PC-3 (cell line): ENCODE measurements at regions not wholly inside any gene's neighbourhood (a gene's known extent, or its start where the extent isn't known, plus 50 kb on each side); places are given as distances from the start of the nearest gene placed in this dataset.

ENCODE experiments used
- ATAC-seq: fragments of 200-7000 bp; cut with Tn5 transposase; 2 replicates; pipeline ENCODE4 v1.9.1; 2020; ENCODE audit warnings: mild to moderate bottlenecking, moderate library complexity
- BruUV-seq: library from RNA; stranded (reverse); fragments of 400-500 nt; replicated peaks from 2 replicates; lab custom pipeline; 2021; lab: Mats Ljungman, UMichigan
- CTCF ChIA-PET: fragments of 300-600 bp; sonication (Branson Sonifier 250); formaldehyde crosslinking; loops from one replicate; lab custom pipeline; 2022; ENCODE audit warnings: antibody characterized with exemption; lab: Charles Lee
- POLR2A ChIA-PET: fragments of 300-600 bp; sonication (Branson Sonifier 250); formaldehyde crosslinking; loops from one replicate; lab custom pipeline; 2022; ENCODE audit warnings: antibody characterized with exemption; ENCODE audit not compliant: unreplicated experiment; lab: Charles Lee
- DNase-seq: peaks from one replicate; pipeline ENCODE4 v3.0.0-alpha.2; 2015
- H2AFZ ChIP-seq: fragments of 300-600 bp; sonication (generic); 2 replicates; pipeline ENCODE4 v1.6.0; 2016; ENCODE audit warnings: antibody characterized with exemption, low read length
- H3F3A ChIP-seq: fragments of 300-600 bp; sonication (generic); one replicate; pipeline ENCODE4 v1.6.0; 2017; ENCODE audit warnings: antibody characterized with exemption, low read length, control low read depth, mild to moderate bottlenecking; ENCODE audit not compliant: unreplicated experiment
- H3K27ac ChIP-seq: fragments of 300-600 bp; sonication (generic); 2 replicates; pipeline ENCODE4 v1.5.1; 2016; ENCODE audit warnings: mild to moderate bottlenecking, low read length
- H3K27me3 ChIP-seq: fragments of 300-600 bp; sonication (generic); 2 replicates; pipeline ENCODE4 v1.6.1; 2016; ENCODE audit warnings: low read length, mixed read lengths
- H3K36me3 ChIP-seq: fragments of 300-600 bp; sonication (generic); 2 replicates; pipeline ENCODE4 v1.6.1; 2016; ENCODE audit warnings: low read depth, mixed run types, low read length, mixed read lengths
- H3K4me1 ChIP-seq: fragments of 300-600 bp; sonication (generic); 2 replicates; pipeline ENCODE4 v1.5.1; 2016; ENCODE audit warnings: low read length; ENCODE audit not compliant: insufficient read depth
- H3K4me2 ChIP-seq: fragments of 300-600 bp; sonication (generic); 2 replicates; pipeline ENCODE4 v1.6.0; 2016; ENCODE audit warnings: low read length
- H3K4me3 ChIP-seq: fragments of 300-600 bp; sonication (generic); 2 replicates; pipeline ENCODE4 v1.5.1; 2016; ENCODE audit warnings: mild to moderate bottlenecking, low read length, mixed read lengths
- H3K79me2 ChIP-seq: fragments of 300-600 bp; sonication (generic); 2 replicates; pipeline ENCODE4 v1.6.1; 2017; ENCODE audit warnings: low read length, mixed read lengths
- H3K9ac ChIP-seq: fragments of 300-600 bp; sonication (generic); 2 replicates; pipeline ENCODE4 v1.6.0; 2016; ENCODE audit warnings: mild to moderate bottlenecking, low read length
- H3K9me2 ChIP-seq: fragments of 300-600 bp; sonication (generic); replicated peaks from 2 replicates; pipeline ENCODE4 v1.6.1; 2016; ENCODE audit warnings: mixed run types, low read length, mixed read lengths
- H3K9me3 ChIP-seq: fragments of 300-600 bp; sonication (generic); 2 replicates; pipeline ENCODE4 v1.6.1; 2016; ENCODE audit warnings: low read length, mixed read lengths
- H4K20me1 ChIP-seq: fragments of 300-600 bp; sonication (generic); 2 replicates; pipeline ENCODE4 v1.6.1; 2016; ENCODE audit warnings: low read length, mixed read lengths
- CTCF ChIP-seq: fragments of 300-600 bp; sonication (generic); conservative IDR thresholded peaks from 2 replicates; pipeline ENCODE4 v1.5.1; 2017; ENCODE audit warnings: antibody characterized with exemption, low read depth, mild to moderate bottlenecking, low read length
- EZH2 ChIP-seq: fragments of 300-600 bp; sonication (generic); IDR thresholded peaks from one replicate; pipeline ENCODE4 v1.6.1; 2017; ENCODE audit warnings: antibody characterized with exemption, mild to moderate bottlenecking, low read length; ENCODE audit not compliant: unreplicated experiment
- EZH2phosphoT487 ChIP-seq: fragments of 300-600 bp; sonication (generic); IDR thresholded peaks from 2 replicates; pipeline ENCODE4 v1.6.1; 2018; ENCODE audit warnings: mild to moderate bottlenecking, antibody characterized with exemption, low read length, borderline replicate concordance
- intact Hi-C: fragments of 100-400 bp; cut with micrococcal nuclease; formaldehyde crosslinking; loops from 2 replicates; pipeline ENCODE4 v1.9.0; 2023

GRCh38 chr5:117230375-117230774 is 655.8 kb upstream of the SEMA6A start:
- H3K9ac ChIP-seq: no peak overlapping the region
- H3K27ac ChIP-seq: no peak overlapping the region
- intact Hi-C loops: no loop called here
- H2AFZ ChIP-seq: no peak overlapping the region
- H3K9me3 ChIP-seq: no peaks in the 10 kb centered on the region
- H3K9me2 ChIP-seq: no peaks in the 10 kb centered on the region
- no peaks in the 10 kb centered on the region for H3F3A ChIP-seq
- H3K79me2 ChIP-seq: no peaks in the 10 kb centered on the region
- no peak overlapping the region for H3K4me3 ChIP-seq
- no peaks in the 10 kb centered on the region for H3K27me3 ChIP-seq
- H3K36me3 ChIP-seq: no peaks in the 10 kb centered on the region
- DNase-seq: no peak
- CTCF ChIA-PET: no interaction called here
- no TSS peak for BruUV-seq
- H4K20me1 ChIP-seq: no peaks in the 10 kb centered on the region
- ATAC-seq: no peak
- no peak overlapping the region for H3K4me2 ChIP-seq
- TF ChIP-seq EZH2: no peak
- no peak for TF ChIP-seq EZH2phosphoT487
- no peak for TF ChIP-seq CTCF
- POLR2A ChIA-PET: no interaction called here
- H3K4me1 ChIP-seq: no peaks in the 10 kb centered on the region

- intact Hi-C loops: no loop called here
- POLR2A ChIA-PET: no interaction called here
- DNase-seq: no peak
- no peak overlapping the region for H3K4me2 ChIP-seq
- H2AFZ ChIP-seq: no peak overlapping the region
- no peak for ATAC-seq
- no peaks in the 10 kb centered on the region for H3F3A ChIP-seq
- H3K9me2 ChIP-seq: no peaks in the 10 kb centered on the region
- no peaks in the 10 kb centered on the region for H4K20me1 ChIP-seq
- no TSS peak for BruUV-seq
- H3K9ac ChIP-seq: no peak overlapping the region
- H3K4me3 ChIP-seq: no peak overlapping the region
- no peaks in the 10 kb centered on the region for H3K4me1 ChIP-seq
- H3K79me2 ChIP-seq: no peaks in the 10 kb centered on the region
- H3K27ac ChIP-seq: no peak overlapping the region
- TF ChIP-seq CTCF: no peak
- no peak for TF ChIP-seq EZH2
- no peak for TF ChIP-seq EZH2phosphoT487
- no peaks in the 10 kb centered on the region for H3K36me3 ChIP-seq
- H3K27me3 ChIP-seq: no peaks in the 10 kb centered on the region
- 0 out of 2 replicates have a peak, but pooled peaks cover 6% of the 10 kb centered on the region for H3K9me3 ChIP-seq
- CTCF ChIA-PET: no interaction called here
Observed at GRCh38 chr5:117220730-117221129, 646.1 kb upstream of the SEMA6A start.

- Histone ChIP-seq H3K27me3 (no peaks in the 10 kb centered on the region), H3K9ac (no peak overlapping the region), H3K27ac (no peak overlapping the region), H2AFZ (no peak overlapping the region), H3K9me2 (no peaks in the 10 kb centered on the region), H3F3A (no peaks in the 10 kb centered on the region), H3K4me3 (no peak overlapping the region), H3K4me1 (no peaks in the 10 kb centered on the region), H4K20me1 (no peaks in the 10 kb centered on the region), H3K9me3 (0 out of 2 replicates have a peak, but pooled peaks cover 6% of the 10 kb centered on the region), H3K79me2 (no peaks in the 10 kb centered on the region), H3K36me3 (no peaks in the 10 kb centered on the region), H3K4me2 (no peak overlapping the region)
- ATAC-seq (no peak), DNase-seq (peak; percentile 11)
- POLR2A ChIA-PET: no interaction called here
- no TSS peak for BruUV-seq
- intact Hi-C loops: no loop called here
- CTCF ChIA-PET: no interaction called here
- TF ChIP-seq EZH2phosphoT487: no peak
- no peak for TF ChIP-seq EZH2
- no peak for TF ChIP-seq CTCF
Observed at GRCh38 chr5:117218789-117219188, 644.2 kb upstream of the SEMA6A start.
